Adrenal gland (tissue), 9 donors: ENCODE measurements at regions not wholly inside any gene's neighbourhood (a gene's known extent, or its start where the extent isn't known, plus 50 kb on each side); places are given as distances from the start of the nearest gene placed in this dataset.

Experiments used
- DNase-seq, 7 donors: peaks; one replicate each; pipeline ENCODE4 v3.0.0-alpha.2; 2019 to 2020
- H3K27ac ChIP-seq, 5 donors: fragments of 200-600 bp; sonication (generic) in 4 of 5; 1 replicate in 3 of 5; 2 replicates in 2 of 5; pipeline versions ENCODE4 v1.5.1 to v1.8.0; 2016 to 2020; ENCODE audit warnings: mild to moderate bottlenecking in 1 of 5
- H3K27me3 ChIP-seq: fragments of 200-600 bp; 2 replicates; pipeline ENCODE4 v1.8.0; 2021
- H3K36me3 ChIP-seq, 2 donors: fragments of 200-600 bp; replicated peaks in 1 of 2; 1 replicate in 1 of 2; 2 replicates in 1 of 2; pipeline versions ENCODE4 v1.5.1 to v1.8.0; 2018 to 2022
- H3K4me1 ChIP-seq, 2 donors: fragments of 200-600 bp; replicated peaks in 1 of 2; 1 replicate in 1 of 2; 2 replicates in 1 of 2; pipeline versions ENCODE4 v1.5.1 to v1.8.0; 2018 to 2021
- H3K4me3 ChIP-seq, 4 donors: fragments of 200-600 bp; sonication (generic) in 3 of 4; one replicate each; pipeline ENCODE4 v1.5.1; 2016 to 2018
- H3K9me3 ChIP-seq, 3 donors: fragments of 200-600 bp; sonication (generic) in 1 of 3; replicated peaks in 1 of 3; 1 replicate in 2 of 3; 2 replicates in 1 of 3; pipeline versions ENCODE4 v1.5.1 to v1.8.0; 2016 to 2021
- CTCF ChIP-seq, 6 experiments: fragments of 450-650 bp in 4 of 6; fragments of 200-600 bp in 2 of 6; sonication (generic) in 1 of 6; IDR thresholded peaks; 1 replicate in 5 of 6; 2 replicates in 1 of 6; pipeline versions ENCODE4 v1.5.1 to v1.8.0; 2016 to 2021; ENCODE audit warnings: antibody characterized with exemption in 6 of 6, mild to moderate bottlenecking in 2 of 6, moderate library complexity in 1 of 6
- POLR2A ChIP-seq, 2 donors: fragments of 450-650 bp; IDR thresholded peaks; one replicate each; pipeline ENCODE4 v1.6.1; 2017; ENCODE audit warnings: antibody characterized with exemption in 2 of 2, mild to moderate bottlenecking in 2 of 2, moderate library complexity in 1 of 2
- WGBS, 4 donors: extraction: QIAGEN DNeasy Blood & Tissue Kit in 2 of 4; methylation state at CpG; one replicate each; pipeline versions ENCODE4 v1.1.5 to v1.1.7; 2013 to 2017; 5-methylcytosine and 5-hydroxymethylcytosine counted together
- intact Hi-C, 2 donors: fragments of 100-400 bp; cut with DNase I; formaldehyde crosslinking; loops; one replicate each; pipeline versions ENCODE4 v1.14.1 to v1.15.0; 2022 to 2023
- donor health status: healthy with polysubstance abuse.
- donor health status: Bipolar disorder and iron deficiency.
- donor health status: DM: yes; HTN: yes; CAD: no.
- donor health status: DM: no; HTN: no; CAD: no.
- donor health status: DM: no; HTN: no; CAD: no.

- no peaks in the 10 kb centered on the region for H3K36me3 ChIP-seq
- H3K27ac ChIP-seq = no peak overlapping the region
- no peak for DNase-seq
- TF ChIP-seq CTCF (IDR thresholded peaks at IDR 0.05) (no peak), POLR2A (IDR thresholded peaks at IDR 0.05) (no peak)
- H3K4me1 ChIP-seq = no peaks in the 10 kb centered on the region
- no peak overlapping the region for H3K4me3 ChIP-seq
- no peaks in the 10 kb centered on the region for H3K27me3 ChIP-seq
- no peaks in the 10 kb centered on the region for H3K9me3 ChIP-seq
- WGBS, 4 donors = 67 to 72% (median 71%) methylated on average over 5 to 6 of the region's 6 CpGs
- intact Hi-C loops = no loop called here
These were observed 150.2 kb downstream of the TNFSF13B start for GRCh38 chr13:108419768-108420167.

DNA sequence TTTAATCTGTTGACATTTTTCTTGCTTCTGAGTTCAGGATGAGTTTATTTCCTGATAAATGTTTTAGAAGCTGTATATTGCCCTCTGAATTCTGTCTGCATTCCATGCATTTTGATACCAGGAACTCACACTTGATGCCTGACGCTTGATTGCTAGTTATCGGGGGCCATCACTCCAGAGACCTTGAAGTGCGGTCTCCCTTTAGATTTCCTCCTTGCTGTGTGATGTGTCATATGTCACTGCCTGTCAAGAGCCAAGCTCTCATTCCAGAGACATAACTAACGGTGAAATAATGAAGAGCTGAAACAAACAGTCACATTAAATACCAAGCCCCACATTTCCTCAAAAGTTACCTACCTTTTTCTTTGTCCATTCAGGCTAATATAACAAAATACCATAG, 155.5 kb downstream of the TNFSF13B start:
- no peaks in the 10 kb centered on the region for H3K36me3 ChIP-seq
- intact Hi-C loops = no loop called here
- no peaks in the 10 kb centered on the region for H3K27me3 ChIP-seq
- TF ChIP-seq CTCF (IDR thresholded peaks at IDR 0.05) = no peak
- TF ChIP-seq POLR2A (IDR thresholded peaks at IDR 0.05) = no peak
- 21 to 29% (median 23%) methylated on average over 4 of the region's 4 CpGs for WGBS, 4 donors
- no peak overlapping the region for H3K27ac ChIP-seq
- H3K4me1 ChIP-seq = no peaks in the 10 kb centered on the region
- H3K4me3 ChIP-seq = no peak overlapping the region
- DNase-seq = no peak
- H3K9me3 ChIP-seq = no peaks in the 10 kb centered on the region

- H3K27me3 ChIP-seq = no peaks in the 10 kb centered on the region
- H3K4me3 ChIP-seq = no peak overlapping the region
- H3K4me1 ChIP-seq = no peaks in the 10 kb centered on the region
- H3K9me3 ChIP-seq = no peaks in the 10 kb centered on the region
- WGBS, 4 donors = 71 to 92% (median 85%) methylated on average over 1 of the region's 1 CpG
- TF ChIP-seq CTCF (IDR thresholded peaks at IDR 0.05) (no peak), POLR2A (IDR thresholded peaks at IDR 0.05) (no peak)
- H3K27ac ChIP-seq = no peak overlapping the region
- H3K36me3 ChIP-seq = no peaks in the 10 kb centered on the region
- intact Hi-C loops = no loop called here
- no peak for DNase-seq
These were observed 157.4 kb downstream of the TNFSF13B start for GRCh38 chr13:108426893-108427292.

GRCh38 chr13:108427355-108427754, 157.8 kb downstream of the TNFSF13B start:
- Histone ChIP-seq H3K4me1 (no peaks in the 10 kb centered on the region), H3K9me3 (no peaks in the 10 kb centered on the region), H3K36me3 (no peaks in the 10 kb centered on the region), H3K27me3 (no peaks in the 10 kb centered on the region), H3K27ac (no peak overlapping the region), H3K4me3 (no peak overlapping the region)
- DNase-seq = no peak
- TF ChIP-seq CTCF (IDR thresholded peaks at IDR 0.05) = no peak
- TF ChIP-seq POLR2A (IDR thresholded peaks at IDR 0.05) = no peak
- 59 to 73% (median 66%) methylated on average over 4 of the region's 4 CpGs for WGBS, 4 donors
- intact Hi-C loops = no loop called here
